HG02623 (cell line): ENCODE measurements at regions not wholly inside any gene's neighbourhood (a gene's known extent, or its start where the extent isn't known, plus 50 kb on each side); places are given as distances from the start of the nearest gene placed in this dataset.
A peak's percentile ranks its signal among the peaks of the same experiment; 100 is the strongest.
"Not testable (repeated sequence)": the region's sequence is repeated elsewhere in the genome, so short reads cannot be mapped to it uniquely, and the experiment has no call there.

Experiments
- ATAC-seq: cut with Tn5 transposase; IDR thresholded peaks from one replicate; pipeline ENCODE4 v1.9.1; 2021; ENCODE audit warnings: moderate library complexity; ENCODE audit not compliant: unreplicated experiment

DNA sequence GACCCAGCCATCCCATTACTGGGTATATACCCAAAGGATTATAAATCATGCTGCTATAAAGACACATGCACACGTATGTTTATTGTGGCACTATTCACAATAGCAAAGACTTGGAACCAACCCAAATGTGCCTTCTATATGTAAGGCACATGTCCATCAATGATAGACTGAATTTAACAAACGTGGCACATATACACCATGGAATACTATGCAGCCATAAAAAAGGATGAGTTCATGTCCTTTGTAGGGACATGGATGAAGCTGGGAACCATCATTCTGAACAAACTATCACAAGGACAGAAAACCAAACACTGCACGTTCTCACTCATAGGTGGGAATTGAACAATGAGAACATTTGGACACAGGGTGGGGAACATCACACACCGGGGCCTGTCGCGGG lies 92.1 kb downstream of the TRIM27 start:
- not testable (repeated sequence) for ATAC-seq

DNA sequence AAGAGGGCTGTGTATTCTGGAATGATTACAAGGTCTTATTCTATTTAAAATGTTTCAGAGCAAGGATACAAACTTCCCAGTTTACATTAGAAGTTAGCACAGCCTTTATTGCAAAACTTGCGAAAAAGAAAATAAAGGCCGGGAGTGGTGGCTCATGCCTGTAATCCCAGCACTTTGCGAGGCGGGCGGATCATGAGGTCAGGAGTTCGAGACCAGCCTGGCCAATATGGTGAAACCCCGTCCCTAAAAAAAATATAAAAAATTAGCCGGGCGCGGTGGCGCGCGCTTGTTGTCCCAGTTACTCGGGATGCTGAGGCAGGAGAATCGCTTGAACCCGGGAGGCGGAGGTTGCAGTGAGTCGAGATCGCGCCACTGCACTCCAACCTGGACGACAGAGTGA lies 87.1 kb downstream of the TRIM27 start:
- ATAC-seq: not testable (repeated sequence)

- ATAC-seq: peak; percentile 40
These were observed 85.5 kb downstream of the TRIM27 start for GRCh38 chr6:28838289-28838633.

DNA sequence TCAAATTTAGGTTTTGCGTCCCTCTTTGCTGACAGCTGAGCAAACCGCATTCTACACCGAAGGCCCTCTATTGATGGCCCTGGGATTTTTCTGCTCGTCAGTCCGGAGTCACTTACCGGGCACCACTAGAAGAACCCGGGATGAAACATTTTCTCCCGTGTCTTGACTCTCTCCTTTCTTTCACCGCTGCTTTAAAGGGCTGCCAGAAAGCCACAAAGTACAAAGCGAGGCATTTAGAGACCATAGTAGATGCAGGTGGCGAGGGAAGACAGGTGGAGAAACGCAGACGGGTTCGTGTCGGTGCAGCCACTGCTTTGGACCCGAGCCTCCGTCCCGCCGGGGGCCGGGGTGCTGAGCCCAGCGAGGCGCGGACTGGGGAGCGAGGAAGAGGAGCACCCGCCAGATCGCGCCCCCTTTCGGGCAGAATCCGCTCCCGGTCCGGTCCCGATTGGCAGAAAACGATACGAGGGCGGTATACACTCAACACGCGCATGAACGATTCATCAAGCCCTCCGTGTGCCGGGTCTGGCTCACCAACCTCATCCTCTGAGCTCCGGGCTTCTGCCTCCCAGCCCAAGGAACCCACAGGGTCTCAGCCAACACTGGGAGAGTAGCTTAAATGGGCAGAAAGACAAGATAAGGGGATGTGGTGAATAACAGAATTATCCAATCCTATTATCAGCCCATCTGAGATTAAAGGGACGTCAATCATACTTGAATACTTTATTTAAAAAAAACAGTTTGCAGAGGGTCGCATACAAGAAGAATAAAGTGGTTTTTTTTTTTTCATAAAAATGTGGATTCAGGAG lies 84.9 kb downstream of the TRIM27 start:
- peak; percentile 64 for ATAC-seq

DNA sequence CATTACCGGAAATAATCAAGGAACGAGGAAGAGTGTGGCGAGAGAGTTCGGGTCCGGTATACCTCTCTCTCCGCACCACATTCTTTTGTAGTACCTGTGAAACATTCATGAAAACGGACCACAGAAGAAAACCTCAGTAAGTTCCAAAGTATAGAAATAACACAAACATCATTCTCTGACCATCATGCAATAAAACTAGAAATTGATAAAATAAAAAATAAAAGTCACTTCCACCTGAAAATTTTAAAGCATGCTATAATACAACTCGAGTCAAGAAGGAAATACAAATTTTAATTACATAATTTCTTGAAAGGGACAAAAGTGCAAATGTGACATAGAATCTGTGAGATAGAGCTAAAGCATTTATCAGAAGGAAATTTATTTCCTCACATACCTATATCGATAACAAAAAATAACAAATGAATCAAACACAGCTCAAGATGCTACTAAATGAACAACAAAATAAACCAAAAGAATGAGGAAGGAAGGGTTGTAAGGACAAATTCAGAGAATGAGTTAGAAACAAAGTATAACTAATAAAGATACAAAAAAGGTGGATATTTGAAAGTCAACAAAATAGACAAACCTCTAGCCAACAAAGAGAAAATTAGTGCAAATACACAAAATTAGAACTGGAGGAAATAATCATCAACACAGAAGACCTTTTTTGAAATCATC lies 84.2 kb downstream of the TRIM27 start:
- ATAC-seq: no peak

DNA sequence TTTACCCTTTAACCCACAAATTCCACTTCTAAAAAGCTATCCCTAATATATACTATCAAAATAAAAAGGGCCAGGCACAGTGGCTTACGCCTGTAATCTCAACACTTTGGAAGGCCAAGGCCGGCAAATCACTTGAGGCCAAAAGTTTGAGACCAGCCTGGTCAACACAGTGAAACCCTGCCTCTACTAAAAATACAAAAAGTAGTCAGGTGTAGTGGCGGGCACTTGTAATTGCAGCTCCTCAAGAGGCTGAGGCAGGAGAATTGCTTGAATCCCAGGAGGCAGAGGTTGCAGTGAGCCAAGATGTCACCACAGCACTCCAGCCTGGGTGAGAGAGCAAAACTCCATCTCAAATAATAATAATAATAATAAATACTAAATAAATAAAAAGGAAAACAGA lies 82.5 kb downstream of the TRIM27 start:
- ATAC-seq: no peak

GRCh38 chr6:28848756-28849155 lies 75.0 kb downstream of the TRIM27 start:
- not testable (repeated sequence) for ATAC-seq
